Epithelial cell of esophagus (primary cell): ENCODE measurements at regions not wholly inside any gene's neighbourhood (a gene's known extent, or its start where the extent isn't known, plus 50 kb on each side); places are given as distances from the start of the nearest gene placed in this dataset.

Experiments used
- DNase-seq: peaks from one replicate; pipeline ENCODE4 v3.0.0; 2010; ENCODE audit warnings: low read depth
- H3K4me3 ChIP-seq: 2 replicates; pipeline ENCODE4 v1.5.1; 2011; ENCODE audit warnings: mild to moderate bottlenecking, low read length, control low read depth
- CTCF ChIP-seq: IDR thresholded peaks from 2 replicates; pipeline ENCODE4 v1.5.1; 2011; ENCODE audit warnings: low read depth, mild to moderate bottlenecking, low read length, control low read depth, inconsistent platforms; ENCODE audit not compliant: insufficient read depth; ENCODE audit errors: missing control alignments

- no peak for TF ChIP-seq CTCF
- no peak for DNase-seq
- H3K4me3 ChIP-seq, result no peak overlapping the region
Measured at GRCh38 chr11:10392095-10393079, 62.7 kb upstream of the AMPD3 start.

GRCh38 chr11:10394229-10395101 lies 60.6 kb upstream of the AMPD3 start:
- DNase-seq, result peak; percentile 86
- TF ChIP-seq CTCF, result no peak
- H3K4me3 ChIP-seq, result no peak overlapping the region

GRCh38 chr11:10395166-10395897 lies 59.7 kb upstream of the AMPD3 start:
- no peak for DNase-seq
- no peak overlapping the region for H3K4me3 ChIP-seq
- TF ChIP-seq CTCF, result no peak

- TF ChIP-seq CTCF, result no peak
- H3K4me3 ChIP-seq, result no peak overlapping the region
Measured at GRCh38 chr11:10396771-10397170, 58.3 kb upstream of the AMPD3 start.

GRCh38 chr11:10397226-10397987 lies 57.7 kb upstream of the AMPD3 start:
- H3K4me3 ChIP-seq, result no peak overlapping the region
- DNase-seq, result peak; percentile 34
- no peak for TF ChIP-seq CTCF

More at GRCh38 chr11:10396771-10397170, 58.3 kb upstream of the AMPD3 start:
- no peak for DNase-seq

- no peak overlapping the region for H3K4me3 ChIP-seq
- TF ChIP-seq CTCF, result no peak
- no peak for DNase-seq
Measured at GRCh38 chr11:10398525-10398924, 56.5 kb upstream of the AMPD3 start.
